HEK293T (cell line): ENCODE measurements at regions not wholly inside any gene's neighbourhood (a gene's known extent, or its start where the extent isn't known, plus 50 kb on each side); places are given as distances from the start of the nearest gene placed in this dataset.

ENCODE experiments used
- CTBP1 ChIP-seq: fragments of 450-650 bp; IDR thresholded peaks from 2 replicates; pipeline ENCODE4 v1.6.1; 2016; ENCODE audit warnings: borderline replicate concordance
- ELF4 ChIP-seq: fragments of 450-650 bp; IDR thresholded peaks from 2 replicates; pipeline ENCODE4 v1.6.1; 2017; ENCODE audit warnings: antibody characterized with exemption
- FOXA1 ChIP-seq: fragments of 450-650 bp; IDR thresholded peaks from 2 replicates; pipeline ENCODE4 v1.6.1; 2016; ENCODE audit warnings: mild to moderate bottlenecking
- FOXK2 ChIP-seq: fragments of 450-650 bp; IDR thresholded peaks from 2 replicates; pipeline ENCODE4 v1.6.1; 2016; ENCODE audit warnings: mild to moderate bottlenecking
- LEF1 ChIP-seq: fragments of 450-650 bp; IDR thresholded peaks from 2 replicates; pipeline ENCODE4 v1.6.1; 2017; ENCODE audit warnings: mild to moderate bottlenecking, borderline replicate concordance
- NFRKB ChIP-seq: fragments of 450-650 bp; IDR thresholded peaks from 2 replicates; pipeline ENCODE4 v1.6.1; 2016; ENCODE audit warnings: mild to moderate bottlenecking, moderate library complexity
- SP1 ChIP-seq: fragments of 450-650 bp; IDR thresholded peaks from 2 replicates; pipeline ENCODE4 v1.6.1; 2017
- ZNF384 ChIP-seq: fragments of 450-650 bp; IDR thresholded peaks from 2 replicates; pipeline ENCODE4 v1.6.1; 2016

- TF ChIP-seq ZNF384 (no peak), FOXA1 (no peak), SP1 (no peak), ELF4 (no peak), NFRKB (no peak), CTBP1 (no peak), FOXK2 (no peak), LEF1 (no peak)
Observed at GRCh38 chr15:47824147-47824546, 106.8 kb downstream of the SEMA6D start.
